K562 (cell line): ENCODE measurements at regions not wholly inside any gene's neighbourhood (a gene's known extent, or its start where the extent isn't known, plus 50 kb on each side); places are given as distances from the start of the nearest gene placed in this dataset.
A peak's percentile ranks its signal among the peaks of the same experiment; 100 is the strongest.

Experiments
- MGA ChIP-seq: fragments of 450-650 bp; IDR thresholded peaks from 2 replicates; pipeline ENCODE4 v1.6.1; 2016; ENCODE audit warnings: mild to moderate bottlenecking, moderate library complexity
- SIN3A ChIP-seq, 2 experiments: fragments of 150-350 bp in 1 of 2; IDR thresholded peaks; 2 replicates each; pipeline ENCODE4 v1.6.1; 2011 to 2016; ENCODE audit warnings: borderline replicate concordance in 2 of 2, low read depth in 2 of 2, low read length in 2 of 2, mild to moderate bottlenecking in 2 of 2, moderate library complexity in 2 of 2; ENCODE audit not compliant: control insufficient read depth in 1 of 2
- U2AF2 ChIP-seq: fragments of 200-400 bp; formaldehyde crosslinking; optimal IDR thresholded peaks from 2 replicates; pipeline ENCODE3; 2017; ENCODE audit warnings: low read depth, mild to moderate bottlenecking, low read length
- ZBTB26 ChIP-seq: fragments of 450-650 bp; formaldehyde crosslinking; IDR thresholded peaks from 2 replicates; pipeline ENCODE4 v1.4.0; 2022; ENCODE audit warnings: missing genetic modification characterization
- ZNF239 ChIP-seq: fragments of 250-450 bp; sonication (Bioruptor Pico); IDR thresholded peaks from 2 replicates; pipeline ENCODE4 v1.4.0; 2020; ENCODE audit warnings: mild to moderate bottlenecking
- ZNF408 ChIP-seq: fragments of 250-450 bp; sonication (Bioruptor Pico); IDR thresholded peaks from 2 replicates; pipeline ENCODE4 v1.4.0; 2020; ENCODE audit warnings: low read depth, mild to moderate bottlenecking, moderate library complexity
- ZNF445 ChIP-seq: fragments of 250-450 bp; sonication (Bioruptor Pico); IDR thresholded peaks from 2 replicates; pipeline ENCODE4 v1.4.0; 2020; ENCODE audit warnings: low read depth, mild to moderate bottlenecking, moderate library complexity
- ZNF57 ChIP-seq: fragments of 450-650 bp; formaldehyde crosslinking; IDR thresholded peaks from 2 replicates; pipeline ENCODE4 v1.4.0; 2020; ENCODE audit warnings: mild to moderate bottlenecking, moderate library complexity
- ZNF586 ChIP-seq: fragments of 450-650 bp; formaldehyde crosslinking; conservative IDR thresholded peaks from 2 replicates; pipeline ENCODE4 v1.4.0; 2020; ENCODE audit warnings: mild to moderate bottlenecking, moderate library complexity

GRCh38 chr22:22042009-22042408 is 59.4 kb upstream of the TOP3B start (continued):
- TF ChIP-seq U2AF2: no peak
- TF ChIP-seq ZBTB26: peak; percentile 78
- TF ChIP-seq SIN3A (IDR thresholded peaks at IDR 0.05; ENCODE audit: borderline replicate concordance in 2 of 2, control insufficient read depth in 1 of 2, low read depth in 2 of 2, low read length in 2 of 2): no peak
- TF ChIP-seq ZNF57 (CRISPR knock-in tag): peak; percentile 64; the same call in 1 of the 2 replicates
- TF ChIP-seq ZNF586 (CRISPR knock-in tag): peak; percentile 42; the same call in 1 of the 2 replicates
- peak; percentile 8; the same call in 1 of the 2 replicates for TF ChIP-seq ZNF239 (CRISPR knock-in tag)
- no peak for TF ChIP-seq ZNF445 (CRISPR knock-in tag)
- TF ChIP-seq ZNF408 (CRISPR knock-in tag): 0 out of 2 replicates have a peak, but pooled peaks have one; percentile 12
- no peak for TF ChIP-seq MGA
